GM23248 (cell line): ENCODE measurements at regions not wholly inside any gene's neighbourhood (a gene's known extent, or its start where the extent isn't known, plus 50 kb on each side); places are given as distances from the start of the nearest gene placed in this dataset.

Experiments
- EZH2 ChIP-seq: fragments of 200-600 bp; sonication (generic); IDR thresholded peaks from 2 replicates; pipeline ENCODE4 v1.6.1; 2018; ENCODE audit warnings: antibody characterized with exemption, mild to moderate bottlenecking; ENCODE audit not compliant: insufficient read depth, poor library complexity, severe bottlenecking
- EZH2phosphoT487 ChIP-seq: fragments of 200-600 bp; sonication (generic); IDR thresholded peaks from 2 replicates; pipeline ENCODE4 v1.6.1; 2018; ENCODE audit warnings: antibody characterized with exemption, moderate library complexity, mild to moderate bottlenecking, low read depth; ENCODE audit not compliant: insufficient read depth

DNA sequence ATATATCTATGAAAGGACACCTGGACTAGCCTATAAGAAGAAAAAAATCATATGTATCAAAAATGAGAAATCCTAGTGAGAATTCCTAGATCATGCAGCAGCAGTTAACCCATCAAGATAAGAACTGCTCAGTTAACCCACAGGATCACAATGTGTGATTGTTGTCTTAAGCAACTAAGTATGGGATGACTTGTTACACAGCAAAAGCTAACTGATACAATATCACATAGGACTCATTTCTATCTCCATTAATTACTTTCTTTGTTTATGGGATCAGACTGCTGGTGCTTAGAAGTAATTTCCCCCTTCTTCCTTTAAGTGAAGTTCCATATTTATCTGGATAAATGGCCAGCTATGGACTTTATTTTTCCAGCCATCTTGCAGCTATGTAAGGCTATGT, 280.8 kb upstream of the MARCKS start:
- TF ChIP-seq EZH2 = no peak
- no peak for TF ChIP-seq EZH2phosphoT487
